ENCODE measurements at regions not wholly inside any gene's neighbourhood (a gene's known extent, or its start where the extent isn't known, plus 50 kb on each side); places are given as distances from the start of the nearest gene placed in this dataset.

DNA sequence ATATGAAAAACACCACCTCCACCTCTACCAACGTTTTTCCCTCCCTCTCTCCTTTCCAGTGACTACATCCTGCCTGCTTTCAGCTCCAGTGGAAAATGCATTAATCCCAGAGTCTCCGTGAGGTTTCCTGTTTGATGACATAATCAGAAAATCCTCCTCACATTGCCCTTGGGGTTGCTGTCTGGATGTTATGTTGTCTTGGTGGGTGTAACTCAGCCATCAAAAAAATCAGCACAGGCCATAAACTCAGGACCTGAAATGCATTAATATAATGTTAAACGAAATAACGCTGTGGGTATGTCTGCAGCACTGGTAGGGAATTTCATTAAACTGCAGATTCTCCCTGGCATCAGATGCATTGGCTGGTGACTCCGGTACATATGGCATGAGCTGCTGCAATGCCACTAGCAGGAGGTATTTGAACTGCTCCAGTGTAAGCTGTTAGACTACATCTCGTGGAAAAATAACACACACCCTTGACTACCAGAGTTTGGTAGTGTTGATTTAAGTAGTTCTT lies 297.8 kb downstream of the PRL start:
- no peak overlapping the region for H3K27ac ChIP-seq (ENCODE audit: low read depth, low read length)
- no peak overlapping the region for H3K9ac ChIP-seq (ENCODE audit: low read depth, low read length)
- H3K9me3 ChIP-seq (ENCODE audit: insufficient read depth, low read depth, low read length) = no peaks in the 10 kb centered on the region
- no peaks in the 10 kb centered on the region for H3K27me3 ChIP-seq (ENCODE audit: insufficient read depth, low read length)
- H3K4me3 ChIP-seq (ENCODE audit: low read length) = no peak overlapping the region
- no peaks in the 10 kb centered on the region for H3K36me3 ChIP-seq (ENCODE audit: insufficient read depth, low read length)
- H3K4me1 ChIP-seq (ENCODE audit: insufficient read depth, low read length) = peaks cover 11% of the 10 kb centered on the region; the same call in 1 of the 2 replicates
- 77% methylated on average over 5 of the region's 6 CpGs for WGBS

GRCh38 chr6:21999741-22000140 lies 297.1 kb downstream of the PRL start:
- Histone ChIP-seq H3K27ac (ENCODE audit: low read depth, low read length) (no peak overlapping the region), H3K27me3 (ENCODE audit: insufficient read depth, low read length) (no peaks in the 10 kb centered on the region), H3K9ac (ENCODE audit: low read depth, low read length) (no peak overlapping the region), H3K9me3 (ENCODE audit: insufficient read depth, low read depth, low read length) (no peaks in the 10 kb centered on the region), H3K36me3 (ENCODE audit: insufficient read depth, low read length) (no peaks in the 10 kb centered on the region), H3K4me1 (ENCODE audit: insufficient read depth, low read length) (peaks cover 11% of the 10 kb centered on the region; the same call in 1 of the 2 replicates), H3K4me3 (ENCODE audit: low read length) (no peak overlapping the region)
- 55% methylated on average over 1 of the region's 1 CpG for WGBS

- H3K9ac ChIP-seq (ENCODE audit: low read depth, low read length) = no peak overlapping the region
- no peak overlapping the region for H3K4me3 ChIP-seq (ENCODE audit: low read length)
- no peaks in the 10 kb centered on the region for H3K9me3 ChIP-seq (ENCODE audit: insufficient read depth, low read depth, low read length)
- H3K27me3 ChIP-seq (ENCODE audit: insufficient read depth, low read length) = no peaks in the 10 kb centered on the region
- peaks cover 8% of the 10 kb centered on the region; the same call in 1 of the 2 replicates for H3K4me1 ChIP-seq (ENCODE audit: insufficient read depth, low read length)
- H3K36me3 ChIP-seq (ENCODE audit: insufficient read depth, low read length) = no peaks in the 10 kb centered on the region
- H3K27ac ChIP-seq (ENCODE audit: low read depth, low read length) = no peak overlapping the region
- WGBS = 87% methylated on average over 2 of the region's 2 CpGs
Observed at GRCh38 chr6:22001396-22002027, 295.3 kb downstream of the PRL start.

- H3K4me1 ChIP-seq (ENCODE audit: insufficient read depth, low read length) = no peaks in the 10 kb centered on the region
- WGBS = 88% methylated on average over 2 of the region's 3 CpGs
- H3K27ac ChIP-seq (ENCODE audit: low read depth, low read length) = no peak overlapping the region
- H3K4me3 ChIP-seq (ENCODE audit: low read length) = no peak overlapping the region
- no peaks in the 10 kb centered on the region for H3K9me3 ChIP-seq (ENCODE audit: insufficient read depth, low read depth, low read length)
- no peak overlapping the region for H3K9ac ChIP-seq (ENCODE audit: low read depth, low read length)
- no peaks in the 10 kb centered on the region for H3K36me3 ChIP-seq (ENCODE audit: insufficient read depth, low read length)
- H3K27me3 ChIP-seq (ENCODE audit: insufficient read depth, low read length) = no peaks in the 10 kb centered on the region
Observed at GRCh38 chr6:22003287-22003686, 293.5 kb downstream of the PRL start.

DNA sequence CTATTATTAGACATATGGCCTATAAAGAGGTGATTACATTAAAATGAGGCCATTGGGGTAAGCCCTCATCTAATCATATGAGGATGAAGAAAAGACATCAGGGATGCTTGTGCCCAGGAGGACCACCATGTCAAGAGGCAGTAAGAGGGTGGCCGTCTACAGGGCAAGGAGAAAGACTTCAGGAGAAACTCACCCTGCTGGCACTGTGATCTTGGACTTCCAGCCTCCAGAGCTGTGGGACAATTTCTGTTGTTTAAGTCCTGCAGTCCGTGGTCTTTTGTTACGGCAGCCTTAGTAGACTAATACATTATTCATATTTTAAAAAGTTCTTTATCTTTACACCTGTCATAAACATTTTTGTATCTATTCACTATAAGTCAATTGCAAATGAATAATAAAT lies 290.0 kb downstream of the PRL start:
- Histone ChIP-seq H3K4me3 (ENCODE audit: low read length) (no peak overlapping the region), H3K27ac (ENCODE audit: low read depth, low read length) (no peak overlapping the region), H3K4me1 (ENCODE audit: insufficient read depth, low read length) (peaks cover 7% of the 10 kb centered on the region), H3K36me3 (ENCODE audit: insufficient read depth, low read length) (no peaks in the 10 kb centered on the region), H3K9me3 (ENCODE audit: insufficient read depth, low read depth, low read length) (no peaks in the 10 kb centered on the region), H3K9ac (ENCODE audit: low read depth, low read length) (no peak overlapping the region), H3K27me3 (ENCODE audit: insufficient read depth, low read length) (no peaks in the 10 kb centered on the region)
- 85% methylated on average over 2 of the region's 3 CpGs for WGBS

DNA sequence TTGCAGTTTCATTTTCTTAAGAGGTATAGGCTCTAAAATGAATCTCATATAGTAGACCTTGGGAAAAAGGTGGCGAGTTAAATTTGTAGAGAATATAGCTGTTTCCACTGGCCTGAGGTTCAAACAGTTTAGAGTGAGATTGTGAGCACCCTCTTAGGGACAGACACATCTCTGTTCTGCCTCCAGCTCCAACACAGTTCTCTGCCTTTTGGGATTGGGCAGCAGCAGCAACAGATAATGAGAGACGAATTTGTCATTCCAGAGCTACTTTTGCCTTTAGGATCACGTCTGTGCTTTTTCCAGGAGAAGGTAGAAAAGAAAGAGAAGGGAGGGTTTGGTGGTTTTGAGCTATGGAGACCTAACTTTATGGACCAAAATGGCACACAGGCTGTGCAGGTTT lies 289.4 kb downstream of the PRL start:
- Histone ChIP-seq H3K27me3 (ENCODE audit: insufficient read depth, low read length) (no peaks in the 10 kb centered on the region), H3K9me3 (ENCODE audit: insufficient read depth, low read depth, low read length) (no peaks in the 10 kb centered on the region), H3K9ac (ENCODE audit: low read depth, low read length) (no peak overlapping the region), H3K36me3 (ENCODE audit: insufficient read depth, low read length) (no peaks in the 10 kb centered on the region), H3K27ac (ENCODE audit: low read depth, low read length) (no peak overlapping the region), H3K4me3 (ENCODE audit: low read length) (no peak overlapping the region), H3K4me1 (ENCODE audit: insufficient read depth, low read length) (peaks cover 9% of the 10 kb centered on the region)
- WGBS = 86% methylated on average over 3 of the region's 3 CpGs

DNA sequence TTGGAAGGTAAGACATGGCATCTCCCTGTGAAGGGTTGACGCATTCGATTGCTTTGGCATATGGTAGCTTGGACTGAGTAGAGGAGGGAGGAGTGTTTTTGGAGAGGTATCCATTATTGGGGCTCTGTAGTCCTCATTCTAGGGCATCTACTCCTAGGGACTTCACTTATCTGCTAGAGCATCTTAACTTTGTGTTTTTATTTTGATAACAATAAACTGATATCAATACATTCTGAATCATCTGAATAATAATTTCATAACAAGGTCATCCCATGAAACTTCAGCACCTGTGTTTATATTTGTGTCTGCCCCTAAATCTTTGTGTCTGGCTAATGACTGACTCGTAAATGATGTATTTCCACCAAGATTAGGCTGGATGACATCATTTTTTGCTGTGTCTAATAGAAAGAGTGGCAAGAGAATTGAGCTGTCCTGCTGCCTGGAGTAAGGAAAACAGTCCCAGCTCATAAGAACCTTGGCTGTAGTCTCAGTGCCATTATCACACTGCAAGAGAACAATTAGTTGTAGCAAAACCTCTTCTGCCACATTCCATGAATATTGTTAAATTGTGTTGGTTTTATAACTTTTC lies 288.5 kb downstream of the PRL start:
- Histone ChIP-seq H3K9me3 (ENCODE audit: insufficient read depth, low read depth, low read length) (no peaks in the 10 kb centered on the region), H3K4me1 (ENCODE audit: insufficient read depth, low read length) (peaks cover 9% of the 10 kb centered on the region), H3K27ac (ENCODE audit: low read depth, low read length) (no peak overlapping the region), H3K36me3 (ENCODE audit: insufficient read depth, low read length) (no peaks in the 10 kb centered on the region), H3K4me3 (ENCODE audit: low read length) (no peak overlapping the region), H3K9ac (ENCODE audit: low read depth, low read length) (no peak overlapping the region), H3K27me3 (ENCODE audit: insufficient read depth, low read length) (no peaks in the 10 kb centered on the region)
- 96% methylated on average over 3 of the region's 3 CpGs for WGBS

- Histone ChIP-seq H3K9me3 (ENCODE audit: insufficient read depth, low read depth, low read length) (no peaks in the 10 kb centered on the region), H3K36me3 (ENCODE audit: insufficient read depth, low read length) (no peaks in the 10 kb centered on the region), H3K4me1 (ENCODE audit: insufficient read depth, low read length) (peaks cover 9% of the 10 kb centered on the region), H3K9ac (ENCODE audit: low read depth, low read length) (no peak overlapping the region), H3K4me3 (ENCODE audit: low read length) (no peak overlapping the region), H3K27me3 (ENCODE audit: insufficient read depth, low read length) (no peaks in the 10 kb centered on the region), H3K27ac (ENCODE audit: low read depth, low read length) (no peak overlapping the region)
- WGBS = 82% methylated on average over 2 of the region's 3 CpGs
Observed at GRCh38 chr6:22010102-22010501, 286.7 kb downstream of the PRL start.

- 93% methylated on average over 7 of the region's 7 CpGs for WGBS
- Histone ChIP-seq H3K36me3 (ENCODE audit: insufficient read depth, low read length) (peaks cover 2% of the 10 kb centered on the region; the same call in 1 of the 2 replicates), H3K27me3 (ENCODE audit: insufficient read depth, low read length) (no peaks in the 10 kb centered on the region), H3K27ac (ENCODE audit: low read depth, low read length) (no peak overlapping the region), H3K9ac (ENCODE audit: low read depth, low read length) (no peak overlapping the region), H3K4me3 (ENCODE audit: low read length) (no peak overlapping the region), H3K9me3 (ENCODE audit: insufficient read depth, low read depth, low read length) (no peaks in the 10 kb centered on the region), H3K4me1 (ENCODE audit: insufficient read depth, low read length) (peaks cover 9% of the 10 kb centered on the region)
Observed at GRCh38 chr6:22015216-22015615, 281.6 kb downstream of the PRL start.

DNA sequence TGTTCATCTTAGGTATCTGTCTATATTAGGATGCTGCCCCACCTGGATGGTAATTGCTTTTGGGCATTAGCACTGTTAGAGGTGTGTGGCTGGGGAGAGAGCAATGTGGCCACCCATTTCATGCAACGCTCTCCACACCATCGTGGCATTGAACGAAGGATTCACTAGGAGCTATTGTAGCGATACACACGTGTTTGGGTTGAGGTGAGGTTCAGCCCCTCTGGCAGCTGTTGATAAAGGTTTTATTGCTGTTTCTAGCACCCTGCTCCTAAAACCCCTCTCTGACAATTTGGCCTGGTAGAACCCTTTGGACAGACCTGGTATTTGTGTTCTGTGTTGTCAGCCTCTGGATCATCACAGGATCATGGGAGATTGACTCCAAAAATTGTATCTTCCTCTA lies 280.9 kb downstream of the PRL start:
- no peak overlapping the region for H3K27ac ChIP-seq (ENCODE audit: low read depth, low read length)
- 95% methylated on average over 5 of the region's 5 CpGs for WGBS

DNA sequence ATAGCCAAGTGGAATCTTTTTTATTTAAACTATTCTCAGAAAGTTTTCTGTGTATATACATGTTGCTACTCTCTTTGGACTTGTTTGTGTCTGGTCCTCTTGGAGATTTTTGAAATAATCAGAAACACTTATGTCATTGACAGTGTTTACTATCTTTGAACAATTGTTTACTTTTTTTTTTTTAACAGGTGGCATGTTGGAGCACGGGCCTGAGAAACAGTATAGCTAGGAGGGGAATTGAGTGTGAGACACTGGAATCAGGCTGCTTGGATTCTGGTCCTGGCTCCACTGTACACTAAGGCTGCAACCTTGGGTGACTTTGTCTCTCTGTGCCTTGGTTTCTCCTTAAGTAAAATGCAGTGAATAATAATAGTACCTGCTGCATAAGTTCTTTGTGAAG lies 279.6 kb downstream of the PRL start:
- H3K9ac ChIP-seq (ENCODE audit: low read depth, low read length) = no peak overlapping the region
- no peak overlapping the region for H3K4me3 ChIP-seq (ENCODE audit: low read length)
- H3K4me1 ChIP-seq (ENCODE audit: insufficient read depth, low read length) = no peaks in the 10 kb centered on the region
- no peak overlapping the region for H3K27ac ChIP-seq (ENCODE audit: low read depth, low read length)
- H3K9me3 ChIP-seq (ENCODE audit: insufficient read depth, low read depth, low read length) = no peaks in the 10 kb centered on the region; the same call in 1 of the 2 replicates
- WGBS = 95% methylated on average over 1 of the region's 1 CpG
- H3K27me3 ChIP-seq (ENCODE audit: insufficient read depth, low read length) = no peaks in the 10 kb centered on the region
- peaks cover 22% of the 10 kb centered on the region for H3K36me3 ChIP-seq (ENCODE audit: insufficient read depth, low read length)

More for the DNA sequence above, 280.9 kb downstream of the PRL start:
- H3K9me3 ChIP-seq (ENCODE audit: insufficient read depth, low read depth, low read length) = no peaks in the 10 kb centered on the region
- H3K4me1 ChIP-seq (ENCODE audit: insufficient read depth, low read length) = peaks cover 9% of the 10 kb centered on the region
- no peaks in the 10 kb centered on the region for H3K27me3 ChIP-seq (ENCODE audit: insufficient read depth, low read length)
- no peak overlapping the region for H3K4me3 ChIP-seq (ENCODE audit: low read length)
- H3K9ac ChIP-seq (ENCODE audit: low read depth, low read length) = no peak overlapping the region
- H3K36me3 ChIP-seq (ENCODE audit: insufficient read depth, low read length) = peaks cover 9% of the 10 kb centered on the region
